Endodermal cell (in vitro differentiated cells): ENCODE measurements at regions not wholly inside any gene's neighbourhood (a gene's known extent, or its start where the extent isn't known, plus 50 kb on each side); places are given as distances from the start of the nearest gene placed in this dataset.

ENCODE experiments used
- DNase-seq: peaks from one replicate; pipeline ENCODE4 v3.0.0-alpha.2; 2017
- H3K27ac ChIP-seq: 2 replicates; pipeline ENCODE4 v1.5.1; 2013; ENCODE audit warnings: mild to moderate bottlenecking, low read depth, low read length, moderate library complexity
- H3K27me3 ChIP-seq: 2 replicates; pipeline ENCODE4 v1.6.1; 2013; ENCODE audit warnings: mild to moderate bottlenecking, low read length, moderate library complexity; ENCODE audit not compliant: insufficient read depth, control insufficient read depth, poor library complexity, severe bottlenecking
- H3K36me3 ChIP-seq: 2 replicates; pipeline ENCODE4 v1.7.0; 2013; ENCODE audit warnings: mild to moderate bottlenecking, low read length, moderate library complexity; ENCODE audit not compliant: control insufficient read depth, insufficient read depth
- H3K4me1 ChIP-seq: one replicate; pipeline ENCODE4 v1.7.0; 2013; ENCODE audit warnings: low read length; ENCODE audit not compliant: control insufficient read depth, insufficient read depth
- H3K4me3 ChIP-seq: 2 replicates; pipeline ENCODE4 v1.5.1; 2013; ENCODE audit warnings: mild to moderate bottlenecking, low read length, moderate library complexity
- H3K9ac ChIP-seq: 2 replicates; pipeline ENCODE4 v1.6.1; 2013; ENCODE audit warnings: mild to moderate bottlenecking, low read length, moderate library complexity; ENCODE audit not compliant: poor library complexity, severe bottlenecking; ENCODE audit errors: extremely low read depth
- H3K9me3 ChIP-seq: 2 replicates; pipeline ENCODE4 v1.6.1; 2013; ENCODE audit warnings: mild to moderate bottlenecking, low read length, moderate library complexity; ENCODE audit not compliant: control insufficient read depth
- H3K27ac Mint-ChIP-seq: 2 replicates; pipeline ENCODE4 v1.8.0; 2020; ENCODE audit warnings: mixed read lengths
- H3K27me3 Mint-ChIP-seq: 2 replicates; pipeline ENCODE4 v1.8.0; 2021; ENCODE audit warnings: mild to moderate bottlenecking, mixed read lengths; ENCODE audit not compliant: insufficient read depth
- H3K36me3 Mint-ChIP-seq: 2 replicates; pipeline ENCODE4 v1.8.0; 2020; ENCODE audit warnings: low read depth, mixed read lengths
- H3K4me1 Mint-ChIP-seq: 2 replicates; pipeline ENCODE4 v1.8.0; 2020; ENCODE audit warnings: mixed read lengths
- H3K4me3 Mint-ChIP-seq: 2 replicates; pipeline ENCODE4 v1.8.0; 2020; ENCODE audit warnings: mild to moderate bottlenecking, moderate library complexity, mixed read lengths
- H3K9me3 Mint-ChIP-seq: 2 replicates; pipeline ENCODE4 v1.8.0; 2020; ENCODE audit warnings: mild to moderate bottlenecking, mixed read lengths
- WGBS, 2 experiments: methylation state at CpG; one replicate each; pipeline versions ENCODE4 v1.1.5 to v1.1.7; 2013; ENCODE audit warnings: missing lambda C conversion rate in 2 of 2, mixed read lengths in 1 of 2; ENCODE audit not compliant: insufficient coverage in 1 of 2, insufficient read length in 1 of 2; 5-methylcytosine and 5-hydroxymethylcytosine counted together
- TF ChIP-seq, protein P1 (sequence below): fragments of 200-600 bp; sonication (generic); conservative IDR thresholded peaks from 2 replicates; pipeline ENCODE4 v1.5.0; 2021; ENCODE audit warnings: antibody characterized with exemption, mild to moderate bottlenecking

DNA sequence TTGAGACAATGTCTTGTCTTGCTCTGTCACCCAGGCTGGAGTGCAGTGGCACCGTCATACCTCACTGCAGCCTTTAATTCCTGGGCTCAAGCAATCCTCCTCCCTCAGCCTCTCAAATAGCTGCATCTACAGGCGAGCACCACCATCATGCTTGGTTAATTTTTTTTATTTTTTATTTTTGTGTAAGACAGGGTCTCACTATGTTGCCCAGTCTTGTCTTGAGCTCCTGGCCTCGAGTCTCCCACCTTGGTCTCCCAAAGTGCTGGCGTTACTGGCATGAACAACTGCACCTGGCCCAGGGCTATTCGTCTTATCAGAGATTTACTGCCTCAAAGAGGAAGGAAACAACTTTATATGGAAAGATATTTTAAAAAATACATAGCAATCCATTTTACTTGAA is 102.8 kb upstream of the NUPR2 start:
- H3K27ac ChIP-seq, result no peak overlapping the region
- no peak for DNase-seq
- no peaks in the 10 kb centered on the region for H3K4me1 Mint-ChIP-seq
- peaks cover 3% of the 10 kb centered on the region for H3K36me3 Mint-ChIP-seq
- H3K9me3 ChIP-seq, result peaks cover 89% of the 10 kb centered on the region
- H3K36me3 ChIP-seq, result no peaks in the 10 kb centered on the region
- WGBS, 2 experiments, result 34 to 50% methylated on average over 1 to 4 of the region's 5 CpGs
- H3K9me3 Mint-ChIP-seq, result peaks cover 90% of the 10 kb centered on the region
- TF ChIP-seq, protein P1, sequence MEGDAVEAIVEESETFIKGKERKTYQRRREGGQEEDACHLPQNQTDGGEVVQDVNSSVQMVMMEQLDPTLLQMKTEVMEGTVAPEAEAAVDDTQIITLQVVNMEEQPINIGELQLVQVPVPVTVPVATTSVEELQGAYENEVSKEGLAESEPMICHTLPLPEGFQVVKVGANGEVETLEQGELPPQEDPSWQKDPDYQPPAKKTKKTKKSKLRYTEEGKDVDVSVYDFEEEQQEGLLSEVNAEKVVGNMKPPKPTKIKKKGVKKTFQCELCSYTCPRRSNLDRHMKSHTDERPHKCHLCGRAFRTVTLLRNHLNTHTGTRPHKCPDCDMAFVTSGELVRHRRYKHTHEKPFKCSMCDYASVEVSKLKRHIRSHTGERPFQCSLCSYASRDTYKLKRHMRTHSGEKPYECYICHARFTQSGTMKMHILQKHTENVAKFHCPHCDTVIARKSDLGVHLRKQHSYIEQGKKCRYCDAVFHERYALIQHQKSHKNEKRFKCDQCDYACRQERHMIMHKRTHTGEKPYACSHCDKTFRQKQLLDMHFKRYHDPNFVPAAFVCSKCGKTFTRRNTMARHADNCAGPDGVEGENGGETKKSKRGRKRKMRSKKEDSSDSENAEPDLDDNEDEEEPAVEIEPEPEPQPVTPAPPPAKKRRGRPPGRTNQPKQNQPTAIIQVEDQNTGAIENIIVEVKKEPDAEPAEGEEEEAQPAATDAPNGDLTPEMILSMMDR, result no peak
- H3K27me3 Mint-ChIP-seq, result no peaks in the 10 kb centered on the region
- H3K4me3 Mint-ChIP-seq, result no peak overlapping the region
- no peak overlapping the region for H3K27ac Mint-ChIP-seq
- H3K9ac ChIP-seq, result no peak overlapping the region
- no peak overlapping the region for H3K4me3 ChIP-seq
- H3K27me3 ChIP-seq, result no peaks in the 10 kb centered on the region
- H3K4me1 ChIP-seq, result no peaks in the 10 kb centered on the region

DNA sequence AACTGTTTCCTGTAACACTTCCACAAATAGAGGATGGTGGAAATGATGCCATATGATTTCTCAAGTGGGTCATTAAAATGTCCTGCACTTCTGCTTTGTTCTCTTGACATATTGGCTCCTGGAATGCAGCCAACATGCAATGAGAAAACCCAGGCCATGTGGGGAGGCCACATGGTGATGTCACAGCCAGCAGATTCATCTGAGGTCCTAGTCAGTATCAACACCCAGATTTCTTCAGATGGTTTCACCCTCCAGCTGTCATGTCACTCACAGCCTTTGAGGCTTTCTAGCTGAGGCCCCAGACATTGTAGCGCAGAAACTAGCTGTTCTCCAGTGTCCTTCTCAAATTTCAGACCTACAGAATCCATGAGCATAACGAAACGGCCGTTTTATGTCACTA is 102.3 kb upstream of the NUPR2 start:
- Mint-ChIP-seq H3K4me1 (no peaks in the 10 kb centered on the region), H3K9me3 (peaks cover 90% of the 10 kb centered on the region), H3K27ac (no peak overlapping the region), H3K36me3 (peaks cover 3% of the 10 kb centered on the region), H3K27me3 (no peaks in the 10 kb centered on the region), H3K4me3 (no peak overlapping the region)
- no peak overlapping the region for H3K27ac ChIP-seq
- no peak overlapping the region for H3K4me3 ChIP-seq
- no peaks in the 10 kb centered on the region for H3K36me3 ChIP-seq
- no peaks in the 10 kb centered on the region for H3K27me3 ChIP-seq
- TF ChIP-seq, protein P1, result no peak
- 70 to 73% methylated on average over 4 of the region's 4 CpGs for WGBS, 2 experiments
- no peak overlapping the region for H3K9ac ChIP-seq
- no peaks in the 10 kb centered on the region for H3K4me1 ChIP-seq
- no peak for DNase-seq
- H3K9me3 ChIP-seq, result peaks cover 89% of the 10 kb centered on the region

DNA sequence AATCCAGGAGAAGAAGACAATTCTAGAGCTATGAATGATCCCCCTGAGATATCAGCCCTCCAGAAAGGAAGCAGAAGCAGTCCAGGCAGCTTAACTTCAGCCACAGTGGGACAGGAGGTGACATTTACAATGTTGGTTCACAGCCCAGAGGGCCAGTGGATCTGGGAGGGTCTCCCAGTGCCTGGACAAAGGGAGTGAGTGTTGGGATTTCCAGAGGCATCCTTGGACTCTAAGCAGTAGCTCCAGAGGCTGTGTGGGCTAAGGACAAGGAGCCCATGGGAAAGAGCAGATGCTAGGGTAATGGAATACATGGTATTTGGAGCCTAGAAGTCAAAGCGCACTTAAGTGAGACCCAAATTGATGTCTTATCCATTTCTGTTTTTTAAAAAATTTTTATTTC is 97.4 kb upstream of the NUPR2 start:
- Histone ChIP-seq H3K9ac (no peak overlapping the region), H3K27ac (no peak overlapping the region), H3K4me1 (no peaks in the 10 kb centered on the region), H3K27me3 (no peaks in the 10 kb centered on the region), H3K36me3 (no peaks in the 10 kb centered on the region), H3K4me3 (no peak overlapping the region), H3K9me3 (peaks cover 82% of the 10 kb centered on the region)
- no peak for DNase-seq
- Mint-ChIP-seq H3K4me3 (no peak overlapping the region), H3K36me3 (peaks cover 3% of the 10 kb centered on the region), H3K9me3 (peaks cover 96% of the 10 kb centered on the region), H3K27me3 (no peaks in the 10 kb centered on the region), H3K27ac (no peak overlapping the region), H3K4me1 (no peaks in the 10 kb centered on the region)
- WGBS, 2 experiments, result 67 to 71% methylated on average over 1 of the region's 1 CpG
- TF ChIP-seq, protein P1, result no peak
